Inferior parietal cortex (tissue), 1 donor: ENCODE measurements at regions not wholly inside any gene's neighbourhood (a gene's known extent, or its start where the extent isn't known, plus 50 kb on each side); places are given as distances from the start of the nearest gene placed in this dataset.
"Not testable (repeated sequence)": the region's sequence is repeated elsewhere in the genome, so short reads cannot be mapped to it uniquely, and the experiment has no call there.

Experiments used
- DNase-seq: peaks from one replicate; pipeline ENCODE4 v3.0.0-alpha.2; 2016; ENCODE audit errors: extremely low spot score

GRCh38 chr1:189706594-189706993 lies 771.1 kb downstream of the BRINP3 start:
- no peak for DNase-seq

DNA sequence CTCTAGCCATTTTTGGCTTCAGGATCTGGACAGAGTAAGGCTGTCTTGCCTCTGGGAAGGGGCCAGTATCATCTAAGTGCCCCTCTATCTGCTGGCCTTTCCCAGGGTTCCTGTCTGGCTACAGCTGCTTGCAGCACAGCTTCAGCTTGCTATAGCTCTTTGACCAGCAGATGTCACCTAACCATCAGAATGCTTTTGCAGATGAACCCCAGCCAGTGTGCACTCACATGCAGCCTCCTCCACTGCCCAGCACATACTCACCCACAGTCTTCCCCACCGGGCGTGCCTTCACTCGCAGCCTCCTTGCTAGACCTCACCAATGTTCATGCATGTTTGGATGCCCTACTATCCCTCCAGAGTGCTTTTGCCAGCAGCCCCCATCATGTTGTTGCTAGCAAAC lies 769.0 kb downstream of the BRINP3 start:
- DNase-seq = no peak

DNA sequence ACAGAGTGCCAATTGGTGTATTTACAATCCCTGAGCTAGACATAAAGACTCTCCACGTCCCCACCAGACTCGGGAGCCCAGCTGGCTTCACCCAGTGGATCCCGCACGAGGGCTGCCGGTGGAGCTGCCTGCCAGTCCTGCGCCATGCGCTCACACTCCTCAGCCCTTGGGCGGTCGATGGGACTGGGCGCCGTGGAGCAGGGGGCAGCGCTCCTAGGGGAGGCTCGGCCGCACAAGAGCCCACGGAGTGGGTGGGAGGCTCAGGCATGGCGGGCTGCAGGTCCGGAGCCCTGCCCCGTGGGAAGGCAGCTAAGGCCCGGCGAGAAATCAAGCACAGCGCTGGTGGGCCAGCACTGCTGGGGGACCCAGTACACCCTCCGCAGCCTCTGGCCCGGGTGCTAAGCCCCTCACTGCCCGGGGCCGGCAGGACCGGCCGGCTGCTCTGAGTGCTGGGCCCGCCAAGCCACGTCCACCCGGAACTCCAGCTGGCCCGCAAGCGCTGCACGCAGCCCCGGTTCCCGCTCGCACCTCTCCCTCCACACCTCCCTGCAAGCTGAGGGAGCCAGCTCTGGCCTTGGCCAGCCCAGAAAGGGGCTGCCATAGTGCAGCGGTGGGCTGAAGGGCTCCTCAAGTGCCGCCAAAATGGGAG lies 759.4 kb downstream of the BRINP3 start:
- DNase-seq = not testable (repeated sequence)

GRCh38 chr1:189726806-189727205 lies 750.9 kb downstream of the BRINP3 start:
- DNase-seq = no peak

- DNase-seq = no peak
These were observed 726.4 kb downstream of the BRINP3 start for GRCh38 chr1:189751311-189751710.

DNA sequence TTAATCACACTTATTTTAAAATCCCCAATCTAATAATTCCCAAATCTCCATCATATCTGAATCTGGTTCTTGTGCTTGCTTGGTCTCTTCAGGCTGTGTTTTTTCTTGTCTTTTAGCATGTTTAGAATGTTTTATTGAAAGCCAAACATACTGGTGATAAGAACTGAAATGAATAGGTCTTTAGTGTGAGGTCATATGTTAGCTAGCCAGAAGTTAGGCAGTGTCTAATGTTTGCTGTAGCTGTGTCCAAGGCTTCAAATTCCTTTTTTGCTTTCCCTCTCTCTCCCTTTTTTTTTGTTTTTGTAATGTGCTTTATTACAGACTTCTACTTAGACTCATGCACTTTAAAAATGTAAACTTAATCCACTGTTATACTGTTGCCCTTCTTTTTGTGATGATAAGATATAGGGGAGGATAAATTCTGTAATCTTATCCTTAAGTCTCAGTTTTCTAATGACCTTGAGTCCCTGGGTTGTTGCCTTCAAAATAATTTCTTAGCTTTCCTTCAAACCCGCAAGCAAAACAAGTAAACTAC lies 725.1 kb downstream of the BRINP3 start:
- no peak for DNase-seq

DNA sequence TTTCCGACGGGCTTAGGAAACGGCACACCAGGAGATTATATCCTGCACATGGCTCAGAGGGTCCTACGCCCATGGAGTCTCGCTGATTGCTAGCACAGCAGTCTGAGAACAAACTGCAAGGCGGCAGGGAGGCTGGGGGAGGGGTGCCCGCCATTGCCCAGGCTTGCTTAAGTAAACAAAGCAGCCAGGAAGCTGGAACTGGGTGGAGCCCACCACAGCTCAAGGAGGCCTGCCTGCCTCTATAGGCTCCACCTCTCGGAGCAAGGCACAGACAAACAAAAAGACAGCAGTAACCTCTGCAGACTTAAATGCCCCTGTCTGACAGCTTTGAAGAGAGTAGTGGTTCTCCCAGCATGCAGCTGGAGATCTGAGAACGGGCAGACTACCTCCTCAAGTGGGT lies 722.6 kb downstream of the BRINP3 start:
- DNase-seq = not testable (repeated sequence)

DNA sequence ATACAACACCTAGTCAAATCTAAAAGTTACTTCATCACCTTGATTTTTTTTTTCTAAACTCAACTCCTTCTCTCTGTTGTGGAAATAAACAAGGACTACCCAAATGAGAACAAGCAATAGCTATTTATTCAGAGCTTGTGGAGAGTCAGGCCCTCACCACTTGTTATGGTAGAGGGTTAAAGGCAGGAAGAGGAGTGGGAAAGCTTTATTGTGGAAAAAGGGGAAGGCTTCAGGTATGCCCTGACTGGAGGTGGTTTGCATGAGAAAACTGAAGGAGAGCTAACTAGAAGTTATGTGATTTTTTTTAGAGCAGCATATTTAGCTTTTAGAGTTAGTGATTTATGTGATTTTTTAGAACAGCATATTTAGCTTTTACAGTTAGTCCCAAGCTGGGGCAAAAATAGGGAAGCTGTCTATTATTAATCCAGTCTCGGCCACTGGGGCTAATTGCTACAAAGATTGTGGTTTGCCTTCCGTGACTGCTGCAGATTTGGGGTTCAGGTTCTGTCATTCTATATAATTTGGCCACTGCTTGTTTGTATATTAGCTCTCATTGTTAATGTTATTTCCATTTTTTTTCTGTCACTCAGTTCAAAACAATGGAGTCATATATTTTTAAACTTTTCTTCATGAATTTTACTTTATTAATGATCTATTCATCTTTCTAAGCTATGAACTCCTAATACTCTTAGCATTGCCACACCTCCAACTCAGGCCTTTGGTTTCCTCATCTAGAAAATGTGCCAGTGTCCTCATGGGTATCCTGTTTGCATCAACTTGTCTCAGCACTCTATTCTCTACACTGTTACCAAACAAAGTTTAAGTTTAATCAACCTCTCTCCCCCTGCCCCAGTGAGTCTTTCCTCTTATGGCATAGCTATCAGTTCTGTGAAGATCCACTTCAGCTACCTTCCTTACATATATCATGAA lies 713.0 kb downstream of the BRINP3 start:
- no peak for DNase-seq

- no peak for DNase-seq
These were observed 708.2 kb downstream of the BRINP3 start for GRCh38 chr1:189769448-189769847.

DNA sequence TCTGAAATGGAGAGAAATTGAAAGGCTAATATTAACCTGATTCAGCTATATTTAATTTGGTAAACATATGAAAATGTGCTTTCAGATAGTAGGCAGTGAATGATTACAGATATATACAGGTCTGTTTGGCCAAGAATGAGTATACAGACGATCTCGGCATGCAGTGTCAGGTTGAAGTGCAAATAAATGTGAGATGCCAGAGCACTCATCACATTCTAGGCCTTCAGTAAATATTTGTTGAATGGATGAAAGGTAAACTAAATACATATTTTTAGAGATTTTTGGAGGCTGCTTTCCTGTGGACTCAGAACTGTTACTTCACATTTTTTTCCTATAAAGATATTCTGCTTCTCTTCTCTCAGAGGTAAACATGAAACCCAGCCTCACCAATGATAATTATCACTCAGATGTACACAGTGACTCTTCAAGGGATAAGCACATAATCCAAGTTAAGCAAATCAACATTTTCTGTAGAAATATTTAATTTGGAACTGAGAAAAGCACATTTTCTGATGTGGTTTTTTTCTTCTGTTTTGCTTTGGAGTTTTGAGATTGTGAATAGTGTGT lies 702.9 kb downstream of the BRINP3 start:
- no peak for DNase-seq

GRCh38 chr1:189775343-189775742 lies 702.3 kb downstream of the BRINP3 start:
- peak; percentile 40 for DNase-seq

GRCh38 chr1:189779034-189779433 lies 698.6 kb downstream of the BRINP3 start:
- no peak for DNase-seq

GRCh38 chr1:189782295-189782694 lies 695.4 kb downstream of the BRINP3 start:
- DNase-seq = no peak

GRCh38 chr1:189783456-189783855 lies 694.2 kb downstream of the BRINP3 start:
- DNase-seq = no peak

GRCh38 chr1:189786761-189787160 lies 690.9 kb downstream of the BRINP3 start:
- no peak for DNase-seq

DNA sequence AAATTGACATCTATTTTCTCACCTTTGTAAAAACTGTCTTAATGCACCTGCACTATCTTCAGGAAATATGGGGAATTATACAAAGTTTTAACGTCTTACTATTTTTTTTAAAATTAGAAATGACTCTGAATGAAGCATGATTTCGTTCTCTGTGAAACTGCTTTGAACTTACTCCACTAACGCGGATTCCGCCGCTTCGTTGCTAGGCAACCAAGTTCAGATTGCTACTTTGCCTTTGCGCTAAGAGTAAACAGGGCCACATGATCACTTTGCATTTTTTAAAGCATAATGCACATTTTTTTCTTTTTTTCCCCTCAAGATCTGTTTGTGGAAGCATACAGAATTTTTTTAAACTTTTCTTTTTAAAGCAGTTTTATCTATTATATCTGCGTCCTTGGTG lies 690.5 kb downstream of the BRINP3 start:
- peak; percentile 26 for DNase-seq

- DNase-seq = no peak
These were observed 687.3 kb downstream of the BRINP3 start for GRCh38 chr1:189790335-189790734.

GRCh38 chr1:189803364-189803763 lies 674.3 kb downstream of the BRINP3 start:
- no peak for DNase-seq

- no peak for DNase-seq
These were observed 673.3 kb downstream of the BRINP3 start for GRCh38 chr1:189804352-189804751.

DNA sequence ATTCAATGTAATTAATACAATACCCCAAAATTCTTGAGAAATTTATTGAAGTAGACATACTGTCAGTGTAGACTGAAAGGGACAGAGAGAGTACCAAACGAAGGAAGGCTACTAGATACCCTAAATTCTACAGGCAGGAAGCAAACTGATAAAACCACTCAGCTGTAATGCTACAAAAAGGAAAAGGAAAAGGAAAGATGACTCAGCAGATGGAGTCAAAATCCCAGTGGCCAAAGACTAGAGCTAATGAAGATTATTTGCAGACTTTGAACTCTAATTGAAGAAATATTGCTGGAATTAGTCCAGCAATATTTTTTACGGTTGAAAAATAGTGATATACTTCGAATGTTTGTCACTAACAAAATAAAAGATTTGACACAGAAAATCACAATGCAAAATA lies 671.9 kb downstream of the BRINP3 start:
- DNase-seq = no peak

GRCh38 chr1:189810639-189811038 lies 667.0 kb downstream of the BRINP3 start:
- DNase-seq = not testable (repeated sequence)

DNA sequence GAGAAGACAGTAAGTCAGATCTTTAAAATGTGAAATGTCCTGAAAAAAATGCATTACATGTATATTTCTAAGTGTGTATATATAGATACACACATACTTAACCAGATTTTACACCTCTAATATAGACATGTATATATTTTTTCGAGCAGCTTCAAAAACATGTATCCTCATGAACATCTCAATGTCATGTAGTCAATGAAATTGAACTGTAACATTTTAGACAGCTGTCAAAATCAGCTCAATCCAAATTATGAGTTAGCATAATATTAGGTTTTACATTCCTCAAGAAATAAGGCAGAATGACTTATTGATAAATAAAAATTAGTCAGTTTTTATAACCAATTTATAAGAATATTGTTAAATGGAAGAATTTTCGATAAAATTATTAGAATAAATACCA lies 665.7 kb downstream of the BRINP3 start:
- DNase-seq = no peak

DNA sequence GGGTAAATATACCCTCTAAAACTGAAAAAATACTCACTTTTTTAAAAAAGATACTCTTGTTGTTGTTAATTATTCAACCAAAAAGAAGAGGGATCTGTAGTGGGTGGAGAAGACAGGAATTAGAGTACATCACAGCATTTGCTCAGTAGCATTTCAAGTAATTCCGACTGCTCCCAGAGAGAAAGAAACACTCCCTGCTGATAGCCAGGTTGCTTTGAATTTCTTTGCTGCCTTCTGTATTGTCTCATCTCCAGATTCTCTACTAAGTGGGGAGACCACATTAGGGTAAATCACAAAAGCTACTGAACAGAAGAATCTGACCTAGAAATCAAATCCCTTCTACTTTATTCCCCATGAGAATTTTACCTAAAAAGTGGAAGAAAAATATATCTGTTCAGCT lies 661.1 kb downstream of the BRINP3 start:
- no peak for DNase-seq
